Neural progenitor cell (in vitro differentiated cells): ENCODE measurements at regions not wholly inside any gene's neighbourhood (a gene's known extent, or its start where the extent isn't known, plus 50 kb on each side); places are given as distances from the start of the nearest gene placed in this dataset.

Source experiments
- DNase-seq: peaks from one replicate; pipeline ENCODE4 v3.0.0-alpha.2; 2016; ENCODE audit warnings: low spot score
- H2AFZ ChIP-seq: fragments of 200-600 bp; sonication (generic); replicated peaks from 2 replicates; pipeline ENCODE4 v1.6.1; 2016; ENCODE audit warnings: antibody characterized with exemption
- H3F3A ChIP-seq: fragments of 200-600 bp; sonication (generic); 2 replicates; pipeline ENCODE4 v1.6.1; 2016; ENCODE audit warnings: antibody characterized with exemption, low read depth
- H3K27ac ChIP-seq: fragments of 200-600 bp; sonication (generic); 2 replicates; pipeline ENCODE4 v1.5.1; 2016; ENCODE audit warnings: mild to moderate bottlenecking
- H3K27me3 ChIP-seq: fragments of 200-600 bp; sonication (generic); 2 replicates; pipeline ENCODE4 v1.6.1; 2016; ENCODE audit warnings: mild to moderate bottlenecking, moderate library complexity
- H3K36me3 ChIP-seq: fragments of 200-600 bp; sonication (generic); 2 replicates; pipeline ENCODE4 v1.5.1; 2016
- H3K4me1 ChIP-seq: fragments of 200-600 bp; sonication (generic); 2 replicates; pipeline ENCODE4 v1.6.1; 2016; ENCODE audit warnings: mixed run types
- H3K4me2 ChIP-seq: fragments of 200-600 bp; sonication (generic); 2 replicates; pipeline ENCODE4 v1.6.1; 2016
- H3K4me3 ChIP-seq: fragments of 200-600 bp; sonication (generic); 2 replicates; pipeline ENCODE4 v1.5.1; 2016
- H3K79me2 ChIP-seq: fragments of 200-600 bp; sonication (generic); 2 replicates; pipeline ENCODE4 v1.6.1; 2016; ENCODE audit warnings: low read depth
- H3K9ac ChIP-seq: fragments of 200-600 bp; sonication (generic); 2 replicates; pipeline ENCODE4 v1.6.1; 2016
- H3K9me3 ChIP-seq: fragments of 200-600 bp; sonication (generic); 2 replicates; pipeline ENCODE4 v1.5.1; 2016; ENCODE audit warnings: low read depth
- H4K20me1 ChIP-seq: fragments of 200-600 bp; sonication (generic); 2 replicates; pipeline ENCODE4 v1.6.1; 2016; ENCODE audit warnings: low read depth
- H3K27ac Mint-ChIP-seq: 3 replicates; pipeline ENCODE4 v1.8.0; 2021; ENCODE audit warnings: mixed read lengths
- H3K27me3 Mint-ChIP-seq: 2 replicates; pipeline ENCODE4 v1.8.0; 2022; ENCODE audit warnings: low read depth, mild to moderate bottlenecking, inconsistent platforms, moderate library complexity, mixed read lengths; ENCODE audit not compliant: insufficient read depth
- H3K36me3 Mint-ChIP-seq: 3 replicates; pipeline ENCODE4 v1.8.0; 2021; ENCODE audit warnings: mixed read lengths
- H3K4me1 Mint-ChIP-seq: 3 replicates; pipeline ENCODE4 v1.8.0; 2021; ENCODE audit warnings: mixed read lengths
- H3K4me3 Mint-ChIP-seq: 3 replicates; pipeline ENCODE4 v1.8.0; 2021; ENCODE audit warnings: mild to moderate bottlenecking, moderate library complexity, mixed read lengths
- H3K9me3 Mint-ChIP-seq: 3 replicates; pipeline ENCODE4 v1.8.0; 2020; ENCODE audit warnings: mixed read lengths
- CTCF ChIP-seq: fragments of 200-600 bp; sonication (generic); IDR thresholded peaks from 2 replicates; pipeline ENCODE4 v1.5.1; 2017; ENCODE audit warnings: antibody characterized with exemption, mild to moderate bottlenecking
- EZH2 ChIP-seq: fragments of 200-600 bp; sonication (generic); IDR thresholded peaks from 2 replicates; pipeline ENCODE4 v1.6.1; 2017; ENCODE audit warnings: antibody characterized with exemption, mild to moderate bottlenecking, moderate library complexity
- EZH2phosphoT487 ChIP-seq: fragments of 200-600 bp; sonication (generic); IDR thresholded peaks from 2 replicates; pipeline ENCODE4 v1.6.1; 2017; ENCODE audit warnings: antibody characterized with exemption

- Histone ChIP-seq H2AFZ (no peak overlapping the region), H3K27ac (no peak overlapping the region), H3K27me3 (no peaks in the 10 kb centered on the region), H3K9me3 (no peaks in the 10 kb centered on the region), H3K4me2 (no peak overlapping the region), H3F3A (no peaks in the 10 kb centered on the region), H3K9ac (no peak overlapping the region), H4K20me1 (no peaks in the 10 kb centered on the region), H3K36me3 (no peaks in the 10 kb centered on the region), H3K4me3 (no peak overlapping the region), H3K4me1 (peaks cover 5% of the 10 kb centered on the region), H3K79me2 (no peaks in the 10 kb centered on the region)
- no peak for TF ChIP-seq EZH2
- no peak for TF ChIP-seq CTCF
- TF ChIP-seq EZH2phosphoT487: no peak
- peak; percentile 6 for DNase-seq
- peaks cover 1% of the 10 kb centered on the region for H3K36me3 Mint-ChIP-seq
- H3K4me1 Mint-ChIP-seq: peaks cover 11% of the 10 kb centered on the region
- no peak overlapping the region for H3K27ac Mint-ChIP-seq
- no peak overlapping the region for H3K4me3 Mint-ChIP-seq
- H3K9me3 Mint-ChIP-seq: peaks cover 10% of the 10 kb centered on the region
- peaks cover 2% of the 10 kb centered on the region for H3K27me3 Mint-ChIP-seq
Measured at GRCh38 chr6:147933224-147933623, 409.4 kb upstream of the SASH1 start.

GRCh38 chr6:147935656-147936055 lies 407.0 kb upstream of the SASH1 start:
- no peak overlapping the region for H3K4me2 ChIP-seq
- TF ChIP-seq EZH2 (no peak), EZH2phosphoT487 (no peak), CTCF (no peak)
- no peak overlapping the region for H3K27ac ChIP-seq
- H3K36me3 ChIP-seq: no peaks in the 10 kb centered on the region
- no peak overlapping the region for H3K27ac Mint-ChIP-seq
- H3K9me3 ChIP-seq: no peaks in the 10 kb centered on the region
- no peak for DNase-seq
- peaks cover 1% of the 10 kb centered on the region for H3K36me3 Mint-ChIP-seq
- peaks cover 2% of the 10 kb centered on the region for H3K9me3 Mint-ChIP-seq
- H3F3A ChIP-seq: no peaks in the 10 kb centered on the region
- no peaks in the 10 kb centered on the region for H4K20me1 ChIP-seq
- H3K9ac ChIP-seq: no peak overlapping the region
- no peaks in the 10 kb centered on the region for H3K27me3 ChIP-seq
- no peak overlapping the region for H2AFZ ChIP-seq
- H3K27me3 Mint-ChIP-seq: peaks cover 2% of the 10 kb centered on the region
- H3K79me2 ChIP-seq: no peaks in the 10 kb centered on the region
- H3K4me3 Mint-ChIP-seq: no peak overlapping the region
- H3K4me1 ChIP-seq: peaks cover 5% of the 10 kb centered on the region
- no peak overlapping the region for H3K4me3 ChIP-seq
- peaks cover 26% of the 10 kb centered on the region for H3K4me1 Mint-ChIP-seq

GRCh38 chr6:147936703-147937470 lies 405.8 kb upstream of the SASH1 start:
- no peak overlapping the region for H3K4me3 Mint-ChIP-seq
- H3K4me3 ChIP-seq: no peak overlapping the region
- no peak overlapping the region for H3K4me2 ChIP-seq

More at GRCh38 chr6:147936703-147937470, 405.8 kb upstream of the SASH1 start:
- Mint-ChIP-seq H3K9me3 (peaks cover 2% of the 10 kb centered on the region), H3K27ac (no peak overlapping the region), H3K4me1 (peaks cover 28% of the 10 kb centered on the region), H3K27me3 (peaks cover 2% of the 10 kb centered on the region), H3K36me3 (no peaks in the 10 kb centered on the region)
- Histone ChIP-seq H3K36me3 (no peaks in the 10 kb centered on the region), H2AFZ (no peak overlapping the region), H3K9ac (no peak overlapping the region), H3F3A (no peaks in the 10 kb centered on the region), H3K9me3 (no peaks in the 10 kb centered on the region), H3K27me3 (no peaks in the 10 kb centered on the region), H3K27ac (no peak overlapping the region), H4K20me1 (no peaks in the 10 kb centered on the region), H3K79me2 (no peaks in the 10 kb centered on the region), H3K4me1 (peaks cover 14% of the 10 kb centered on the region)
- DNase-seq: no peak
- TF ChIP-seq CTCF (no peak), EZH2 (no peak), EZH2phosphoT487 (no peak)
